Posterior cingulate gyrus (tissue), 11 donors: ENCODE measurements at regions not wholly inside any gene's neighbourhood (a gene's known extent, or its start where the extent isn't known, plus 50 kb on each side); places are given as distances from the start of the nearest gene placed in this dataset.
"Not testable (repeated sequence)": the region's sequence is repeated elsewhere in the genome, so short reads cannot be mapped to it uniquely, and the experiment has no call there.

Experiments
- DNase-seq, 10 donors: peaks; one replicate each; pipeline versions ENCODE4 v3.0.0 to v3.0.0-alpha.2; 2020 to 2021; ENCODE audit warnings: mixed read lengths in 3 of 10
- intact Hi-C: fragments of 100-400 bp; cut with DNase I; formaldehyde crosslinking; loops from one replicate; pipeline ENCODE4 v1.15.1; 2023

GRCh38 chr2:100736121-100736915 lies 83.6 kb upstream of the NPAS2 start:
- DNase-seq, result no peak
- intact Hi-C loops, result no loop called here

DNA sequence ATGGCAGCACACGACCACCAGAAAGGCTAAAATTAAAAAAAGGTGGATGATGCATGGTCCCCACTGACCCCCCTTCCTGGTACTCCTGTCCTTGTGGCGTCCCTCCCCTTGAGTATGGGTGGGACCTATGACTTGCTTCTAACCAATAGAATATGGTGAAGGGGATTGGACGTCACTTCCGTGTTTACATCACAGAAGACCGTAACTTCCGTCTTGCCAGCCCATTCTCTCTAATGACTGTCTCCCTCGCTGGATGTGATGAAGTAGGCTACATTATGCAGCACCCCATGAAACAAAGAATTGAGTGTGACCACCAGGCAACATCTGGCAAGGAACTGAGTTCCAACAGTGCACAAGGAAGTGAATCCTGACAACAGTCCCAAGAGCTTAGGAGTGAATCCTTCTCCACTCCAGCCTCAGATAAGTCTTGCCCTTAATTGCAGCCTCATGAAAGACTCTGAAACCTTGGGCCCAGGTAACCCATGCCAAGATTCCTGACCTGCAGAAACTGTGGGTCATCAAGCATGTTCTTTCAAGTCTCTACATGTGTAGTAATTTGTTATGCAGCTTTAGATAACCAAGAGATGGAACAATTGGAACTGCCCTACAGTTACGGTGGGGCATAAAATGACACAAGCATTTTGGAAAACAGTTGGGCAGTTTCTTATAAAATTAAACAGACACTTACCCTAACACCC lies 80.1 kb upstream of the NPAS2 start:
- intact Hi-C loops, result no loop called here
- no peak for DNase-seq

GRCh38 chr2:100741880-100742276 lies 78.1 kb upstream of the NPAS2 start:
- intact Hi-C loops, result no loop called here
- no peak for DNase-seq

DNA sequence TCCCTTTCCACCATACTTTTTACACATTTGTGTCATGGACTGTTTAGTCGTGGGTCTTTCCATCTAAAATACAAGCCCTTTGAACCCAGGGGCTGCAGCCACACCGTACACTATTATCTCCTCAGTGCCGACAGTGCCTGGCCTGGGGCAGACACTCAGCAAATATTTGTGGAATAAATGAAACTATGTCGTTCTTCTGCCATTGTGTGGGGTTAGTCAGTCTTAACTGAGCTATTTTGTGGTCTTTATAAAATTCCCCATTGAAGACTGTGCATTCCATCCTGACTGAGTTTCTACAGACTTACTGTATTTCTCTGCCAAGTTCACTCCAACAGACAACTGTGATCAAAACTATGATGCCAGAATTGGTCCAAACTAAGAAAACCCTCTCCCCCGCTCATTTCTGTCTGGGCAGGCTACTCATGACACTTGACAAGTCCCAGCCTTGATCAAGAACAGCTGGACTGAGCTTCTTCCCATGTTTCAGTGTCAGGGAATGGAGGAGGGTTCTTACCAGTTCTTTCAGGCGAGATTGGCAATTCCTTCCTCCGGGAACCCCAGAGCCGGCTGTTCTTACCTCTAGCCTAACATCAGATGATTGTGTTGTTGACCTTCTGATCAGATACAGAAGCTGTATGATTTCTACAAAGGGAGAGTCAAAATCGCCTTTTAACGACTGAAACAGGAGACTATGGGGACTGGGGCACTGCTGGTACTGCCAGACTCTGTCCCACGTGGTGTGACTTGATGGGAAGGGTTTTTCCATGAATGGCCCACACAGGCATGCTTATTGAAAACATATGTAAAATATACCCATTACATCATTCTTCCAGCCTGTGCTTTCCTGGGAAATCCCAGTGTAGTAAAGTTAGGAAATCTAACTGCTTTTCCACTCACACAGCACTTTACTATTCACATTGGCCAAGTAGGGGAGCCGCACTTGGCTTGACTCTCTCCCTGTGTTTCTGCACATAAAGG lies 77.4 kb upstream of the NPAS2 start:
- intact Hi-C loops, result no loop called here
- no peak for DNase-seq

DNA sequence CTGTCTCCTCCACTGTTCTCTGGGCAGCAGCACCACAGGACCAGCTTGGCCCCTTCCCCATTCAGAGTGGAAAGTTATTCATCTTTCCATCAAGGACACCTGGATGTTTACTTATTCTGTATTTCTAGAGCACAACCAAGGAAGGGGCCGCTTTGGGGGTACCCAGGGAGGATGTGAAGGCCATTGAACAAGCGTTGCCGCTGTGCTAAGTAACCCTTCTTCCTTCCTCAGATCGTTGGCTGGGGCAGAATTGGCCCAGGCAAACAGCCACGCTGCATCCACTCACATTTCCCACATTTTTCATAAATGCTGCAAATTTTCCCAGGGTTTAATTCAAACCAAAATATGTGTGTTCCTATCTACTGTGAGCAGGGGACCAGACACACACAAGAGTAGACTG lies 76.2 kb upstream of the NPAS2 start:
- DNase-seq, result no peak
- intact Hi-C loops, result no loop called here

GRCh38 chr2:100744184-100744583 lies 75.8 kb upstream of the NPAS2 start:
- intact Hi-C loops, result no loop called here
- no peak for DNase-seq

DNA sequence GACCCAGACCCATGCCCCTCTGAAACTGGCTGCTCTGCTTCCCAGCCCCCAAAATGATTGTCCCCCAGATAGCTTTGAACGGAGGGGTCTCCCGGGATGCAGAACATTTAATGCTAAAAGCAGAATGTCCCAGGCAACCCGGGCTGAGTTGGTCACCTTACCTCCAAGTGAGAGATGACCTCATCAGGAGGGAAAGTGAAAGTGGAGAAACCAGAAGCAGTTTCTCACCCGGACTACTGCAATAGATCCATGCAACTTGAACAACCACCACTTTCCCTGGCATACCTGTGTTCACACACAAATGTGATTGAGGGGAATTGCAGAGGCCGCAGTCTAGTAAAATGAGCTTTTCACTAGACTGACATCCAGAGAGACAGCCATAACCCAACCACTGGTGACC lies 75.3 kb upstream of the NPAS2 start:
- intact Hi-C loops, result no loop called here

DNA sequence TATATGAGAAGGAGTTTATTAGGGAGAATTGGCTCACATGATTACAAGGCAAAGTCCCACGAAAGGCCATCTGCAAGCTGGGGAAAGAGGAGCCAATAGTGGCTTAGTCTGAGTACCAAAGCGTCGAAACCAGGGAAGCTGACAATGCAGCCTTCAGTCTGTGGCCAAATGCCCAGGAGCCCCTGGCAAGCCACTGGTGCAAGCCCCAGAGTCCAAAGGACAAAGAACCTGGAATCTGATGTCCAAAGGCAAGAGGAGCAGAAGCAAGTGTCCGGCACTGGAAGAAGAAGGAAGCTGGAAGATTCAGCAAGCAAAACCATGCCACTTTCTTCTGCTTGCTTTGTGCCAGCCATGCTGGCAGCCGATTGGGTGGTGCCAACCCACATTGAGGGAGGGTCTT lies 74.3 kb upstream of the NPAS2 start:
- no peak for DNase-seq
- intact Hi-C loops, result no loop called here

More for the DNA sequence above, 75.3 kb upstream of the NPAS2 start:
- DNase-seq, result no peak

DNA sequence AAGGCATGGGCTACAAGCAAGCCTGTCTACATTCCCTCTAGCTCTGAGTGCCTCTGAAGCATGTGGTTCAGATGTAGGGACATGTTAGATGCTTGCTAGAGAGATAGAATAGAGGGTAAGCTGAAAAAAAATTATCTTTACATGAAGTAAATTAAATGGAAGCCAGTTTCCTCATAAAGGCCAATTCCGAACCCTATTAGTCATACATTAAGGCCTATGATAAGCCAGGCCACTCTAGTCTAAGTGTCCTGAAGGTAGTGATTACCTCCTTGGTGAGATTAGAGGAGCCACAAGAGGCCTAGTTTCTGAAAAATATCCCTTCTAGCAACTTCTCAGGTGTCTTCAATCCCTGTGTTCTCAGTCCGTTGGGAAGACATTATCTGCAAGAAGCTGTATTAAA lies 72.4 kb upstream of the NPAS2 start:
- intact Hi-C loops, result no loop called here

GRCh38 chr2:100747996-100748615 lies 71.8 kb upstream of the NPAS2 start:
- intact Hi-C loops, result no loop called here
- no peak for DNase-seq

More for the DNA sequence above, 72.4 kb upstream of the NPAS2 start:
- no peak for DNase-seq

DNA sequence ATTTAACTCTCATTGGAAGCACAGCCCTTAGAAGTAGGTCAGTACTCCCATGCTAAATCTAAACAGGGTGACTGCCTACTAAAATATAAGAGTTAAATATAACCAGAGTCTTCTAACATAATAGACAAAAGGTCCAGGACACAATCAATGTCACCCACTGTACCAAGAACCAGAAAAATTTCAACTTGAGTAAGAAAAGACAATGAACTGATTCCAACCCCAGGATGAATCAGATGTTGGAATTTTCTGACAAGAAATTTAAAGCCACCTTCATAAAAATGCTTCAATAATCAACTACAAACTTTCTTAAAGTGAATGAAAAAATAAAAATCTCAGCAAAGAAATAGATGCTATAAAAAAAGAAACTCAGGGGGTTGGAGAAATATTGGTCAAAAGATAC lies 71.3 kb upstream of the NPAS2 start:
- no peak for DNase-seq
- intact Hi-C loops, result no loop called here

DNA sequence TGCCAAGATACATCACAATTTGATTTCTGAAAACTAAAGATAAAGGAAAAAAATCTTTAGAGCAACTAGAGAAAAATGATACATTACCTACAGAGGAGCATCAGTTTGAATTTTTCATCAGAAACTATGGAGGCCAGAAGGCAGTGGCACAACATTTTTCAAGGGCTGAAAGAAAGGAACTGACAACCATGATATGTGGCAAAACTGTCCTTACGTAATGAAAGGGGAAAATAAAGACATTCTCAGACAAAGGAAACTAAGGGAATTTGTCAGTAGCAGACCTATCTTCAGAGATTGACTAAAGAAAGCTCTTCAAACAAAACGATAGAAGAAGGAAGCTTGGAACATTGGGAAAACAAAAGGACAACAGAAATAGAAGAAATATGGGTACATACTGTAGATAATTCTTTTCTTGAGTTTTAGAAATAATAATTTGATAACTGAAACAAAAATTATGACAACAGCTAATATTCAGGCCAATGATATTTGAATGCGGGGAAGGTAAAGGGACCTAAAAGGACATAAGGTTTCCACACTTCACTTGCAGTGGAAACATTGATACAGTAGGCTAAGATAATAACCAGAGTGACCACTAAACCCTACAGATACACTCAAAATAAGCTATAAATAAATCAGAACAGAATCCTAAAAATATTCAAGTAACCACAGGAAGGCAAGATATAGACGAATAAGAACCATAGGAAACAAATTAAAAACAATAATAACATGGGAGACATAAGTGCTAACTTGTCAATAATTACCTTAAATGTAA lies 70.0 kb upstream of the NPAS2 start:
- intact Hi-C loops, result no loop called here
- DNase-seq, result no peak

- DNase-seq, intact Hi-C loops: not testable (repeated sequence)
Observed at GRCh38 chr2:100751871-100752625, 67.9 kb upstream of the NPAS2 start.

GRCh38 chr2:100752628-100753333 lies 67.2 kb upstream of the NPAS2 start:
- intact Hi-C loops, result no loop called here
- no peak for DNase-seq

GRCh38 chr2:100753444-100753843 lies 66.5 kb upstream of the NPAS2 start:
- intact Hi-C loops, result no loop called here
- no peak for DNase-seq

DNA sequence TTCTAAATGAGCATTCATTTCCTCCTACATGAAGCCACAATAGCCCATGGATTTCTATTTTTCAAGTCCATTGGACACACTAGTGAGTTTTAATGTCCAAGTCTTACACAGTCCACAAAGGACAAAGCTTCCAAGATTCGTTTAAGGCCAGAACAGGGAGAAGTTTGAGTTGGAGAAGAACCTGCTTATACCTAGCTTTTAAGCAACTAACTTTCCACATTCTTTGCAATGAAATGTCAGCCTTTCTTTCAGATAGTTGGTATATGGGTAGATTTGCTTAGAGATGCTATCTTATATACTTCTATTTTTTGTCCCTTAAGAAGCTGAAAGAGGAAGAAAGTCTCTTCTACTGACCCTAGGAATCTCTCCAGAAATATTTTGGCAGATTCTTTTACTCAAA lies 66.1 kb upstream of the NPAS2 start:
- intact Hi-C loops, result no loop called here
- DNase-seq, result no peak

- intact Hi-C loops, result no loop called here
- DNase-seq, result no peak
Observed at GRCh38 chr2:100754951-100755350, 65.0 kb upstream of the NPAS2 start.

DNA sequence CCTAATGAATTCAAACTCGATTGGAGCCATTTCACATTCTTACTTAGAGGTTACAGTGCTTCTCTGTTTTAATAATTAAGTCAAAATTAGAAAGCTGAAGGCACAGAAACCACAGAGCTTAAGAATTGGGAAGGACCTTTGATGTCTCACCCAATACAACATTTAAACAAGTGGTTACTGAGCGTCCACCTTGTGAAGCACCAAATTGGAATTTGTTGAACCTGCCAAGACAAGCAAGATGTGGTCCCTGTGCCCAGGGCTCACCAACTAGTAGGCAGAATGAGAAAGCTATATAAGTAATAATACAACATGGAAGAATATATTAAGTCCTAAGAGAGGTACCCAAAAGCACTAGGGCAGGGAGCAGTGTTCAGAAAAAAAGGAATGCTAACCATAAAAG lies 64.5 kb upstream of the NPAS2 start:
- no peak for DNase-seq
- intact Hi-C loops, result no loop called here
